CD4-positive, CD25-positive, alpha-beta regulatory T cell (primary cell): ENCODE measurements at regions not wholly inside any gene's neighbourhood (a gene's known extent, or its start where the extent isn't known, plus 50 kb on each side); places are given as distances from the start of the nearest gene placed in this dataset.

ENCODE experiments used
- ATAC-seq, 2 donors: fragments of 150-1000 bp; cut with Tn5 transposase; one replicate each; pipeline ENCODE4 v1.10.0; 2021; ENCODE audit warnings: low read depth in 2 of 2, moderate number of reproducible peaks in 2 of 2, moderate library complexity in 1 of 2
- DNase-seq, 3 donors: peaks; one replicate each; pipeline versions ENCODE4 v3.0.0 to v3.0.0-alpha.2; 2012 to 2022; ENCODE audit warnings: mixed read lengths in 1 of 3
- H3K27ac ChIP-seq: one replicate; pipeline ENCODE4 v1.7.0; 2013; ENCODE audit warnings: mild to moderate bottlenecking, low read length; ENCODE audit not compliant: insufficient read depth, poor library complexity, severe bottlenecking
- H3K27me3 ChIP-seq: one replicate; pipeline ENCODE4 v1.7.0; 2013; ENCODE audit warnings: low read length; ENCODE audit not compliant: control insufficient read depth, insufficient read depth
- H3K36me3 ChIP-seq: one replicate; pipeline ENCODE4 v1.7.0; 2013; ENCODE audit warnings: mild to moderate bottlenecking, low read length, moderate library complexity; ENCODE audit not compliant: control insufficient read depth, insufficient read depth
- H3K4me1 ChIP-seq: 2 replicates; pipeline ENCODE4 v1.7.0; 2013; ENCODE audit warnings: mild to moderate bottlenecking, low read length; ENCODE audit not compliant: insufficient read depth, control insufficient read depth, poor library complexity, severe bottlenecking
- H3K4me3 ChIP-seq: one replicate; pipeline ENCODE4 v1.7.0; 2013; ENCODE audit warnings: low read depth, mild to moderate bottlenecking, low read length, moderate library complexity
- H3K9me3 ChIP-seq, 2 experiments: 1 replicate in 1 of 2; 2 replicates in 1 of 2; pipeline ENCODE4 v1.7.0; 2013; ENCODE audit warnings: low read length in 2 of 2, mild to moderate bottlenecking in 1 of 2, moderate library complexity in 1 of 2; ENCODE audit not compliant: control insufficient read depth in 2 of 2
- H3K27ac Mint-ChIP-seq, 3 donors: one replicate each; pipeline ENCODE4 v1.8.0; 2020 to 2022; ENCODE audit warnings: mild to moderate bottlenecking in 3 of 3, mixed read lengths in 3 of 3, moderate library complexity in 2 of 3
- H3K27me3 Mint-ChIP-seq: one replicate; pipeline ENCODE4 v1.8.0; 2022; ENCODE audit warnings: mild to moderate bottlenecking, mixed read lengths
- H3K36me3 Mint-ChIP-seq: one replicate; pipeline ENCODE4 v1.8.0; 2020; ENCODE audit warnings: mixed read lengths
- H3K4me1 Mint-ChIP-seq, 4 donors: one replicate each; pipeline ENCODE4 v1.8.0; 2020 to 2022; ENCODE audit warnings: mixed read lengths in 4 of 4, mild to moderate bottlenecking in 1 of 4
- H3K4me3 Mint-ChIP-seq, 4 donors: one replicate each; pipeline ENCODE4 v1.8.0; 2020 to 2022; ENCODE audit warnings: mild to moderate bottlenecking in 4 of 4, mixed read lengths in 4 of 4, moderate library complexity in 3 of 4
- H3K9me3 Mint-ChIP-seq, 7 donors: one replicate each; pipeline ENCODE4 v1.8.0; 2020 to 2022; ENCODE audit warnings: mixed read lengths in 7 of 7, mild to moderate bottlenecking in 3 of 7, moderate library complexity in 2 of 7

GRCh38 chr10:62577076-62577475 lies 202.9 kb downstream of the ZNF365 start:
- Mint-ChIP-seq H3K36me3 (peaks cover 3% of the 10 kb centered on the region), H3K4me3 (no peak overlapping the region), H3K9me3 (peaks cover 0 to 8% (median 0%) of the 10 kb centered on the region in 7 donors), H3K27me3 (peaks cover 7% of the 10 kb centered on the region), H3K27ac (no peak overlapping the region), H3K4me1 (no peaks in the 10 kb centered on the region)
- Histone ChIP-seq H3K27ac (no peak overlapping the region), H3K9me3 (no peaks in the 10 kb centered on the region), H3K27me3 (no peaks in the 10 kb centered on the region), H3K4me3 (no peak overlapping the region), H3K36me3 (no peaks in the 10 kb centered on the region), H3K4me1 (no peaks in the 10 kb centered on the region)
- no peak for ATAC-seq
- no peak for DNase-seq

- ATAC-seq = no peak
- H3K27me3 ChIP-seq = no peaks in the 10 kb centered on the region
These were observed 203.6 kb downstream of the ZNF365 start for GRCh38 chr10:62577666-62578291.

GRCh38 chr10:62578301-62578700 lies 204.1 kb downstream of the ZNF365 start:
- no peak for ATAC-seq

More at GRCh38 chr10:62577666-62578291, 203.6 kb downstream of the ZNF365 start:
- H3K9me3 ChIP-seq = no peaks in the 10 kb centered on the region
- no peak overlapping the region for H3K27ac ChIP-seq
- H3K4me3 ChIP-seq = no peak overlapping the region
- no peaks in the 10 kb centered on the region for H3K36me3 ChIP-seq
- H3K4me3 Mint-ChIP-seq = no peak overlapping the region
- H3K4me1 Mint-ChIP-seq = no peaks in the 10 kb centered on the region
- H3K27me3 Mint-ChIP-seq = peaks cover 3% of the 10 kb centered on the region
- DNase-seq = no peak
- peaks cover 3% of the 10 kb centered on the region for H3K36me3 Mint-ChIP-seq
- H3K4me1 ChIP-seq = no peaks in the 10 kb centered on the region
- H3K9me3 Mint-ChIP-seq = peaks cover 0 to 8% (median 0%) of the 10 kb centered on the region in 7 donors
- H3K27ac Mint-ChIP-seq = no peak overlapping the region

GRCh38 chr10:62578916-62579315 lies 204.7 kb downstream of the ZNF365 start:
- ATAC-seq = no peak
- Histone ChIP-seq H3K27me3 (no peaks in the 10 kb centered on the region), H3K4me3 (no peak overlapping the region), H3K36me3 (no peaks in the 10 kb centered on the region), H3K27ac (no peak overlapping the region), H3K9me3 (no peaks in the 10 kb centered on the region), H3K4me1 (no peaks in the 10 kb centered on the region)
- Mint-ChIP-seq H3K36me3 (peaks cover 3% of the 10 kb centered on the region), H3K27ac (no peak overlapping the region), H3K4me1 (no peaks in the 10 kb centered on the region), H3K4me3 (no peak overlapping the region), H3K9me3 (peaks cover 0 to 5% (median 0%) of the 10 kb centered on the region in 7 donors), H3K27me3 (no peaks in the 10 kb centered on the region)
- DNase-seq = no peak

More at GRCh38 chr10:62578301-62578700, 204.1 kb downstream of the ZNF365 start:
- Histone ChIP-seq H3K36me3 (no peaks in the 10 kb centered on the region), H3K4me1 (no peaks in the 10 kb centered on the region), H3K27me3 (no peaks in the 10 kb centered on the region), H3K4me3 (no peak overlapping the region), H3K27ac (no peak overlapping the region), H3K9me3 (no peaks in the 10 kb centered on the region)
- H3K4me3 Mint-ChIP-seq = no peak overlapping the region
- peaks cover 3% of the 10 kb centered on the region for H3K36me3 Mint-ChIP-seq
- H3K27me3 Mint-ChIP-seq = no peaks in the 10 kb centered on the region
- H3K4me1 Mint-ChIP-seq = no peaks in the 10 kb centered on the region
- H3K27ac Mint-ChIP-seq = no peak overlapping the region
- peaks cover 0 to 6% (median 0%) of the 10 kb centered on the region in 7 donors for H3K9me3 Mint-ChIP-seq
- DNase-seq = no peak

- no peak overlapping the region for H3K4me3 Mint-ChIP-seq
- H3K4me1 Mint-ChIP-seq = no peaks in the 10 kb centered on the region
- Histone ChIP-seq H3K4me3 (no peak overlapping the region), H3K4me1 (no peaks in the 10 kb centered on the region), H3K9me3 (no peaks in the 10 kb centered on the region), H3K36me3 (no peaks in the 10 kb centered on the region), H3K27me3 (peaks cover 3% of the 10 kb centered on the region), H3K27ac (no peak overlapping the region)
- no peaks in the 10 kb centered on the region for H3K27me3 Mint-ChIP-seq
- no peak for DNase-seq
- H3K36me3 Mint-ChIP-seq = no peaks in the 10 kb centered on the region
- no peak overlapping the region for H3K27ac Mint-ChIP-seq
- ATAC-seq = no peak
- H3K9me3 Mint-ChIP-seq = peaks cover 0 to 3% (median 0%) of the 10 kb centered on the region in 7 donors
These were observed 206.2 kb downstream of the ZNF365 start for GRCh38 chr10:62580396-62580795.

GRCh38 chr10:62581351-62581750 lies 207.2 kb downstream of the ZNF365 start:
- Mint-ChIP-seq H3K36me3 (no peaks in the 10 kb centered on the region), H3K27me3 (no peaks in the 10 kb centered on the region), H3K27ac (no peak overlapping the region), H3K9me3 (peaks cover 0 to 1% (median 0%) of the 10 kb centered on the region in 7 donors), H3K4me3 (no peak overlapping the region), H3K4me1 (no peaks in the 10 kb centered on the region)
- H3K9me3 ChIP-seq = no peaks in the 10 kb centered on the region
- no peak overlapping the region for H3K27ac ChIP-seq
- no peaks in the 10 kb centered on the region for H3K4me1 ChIP-seq
- no peaks in the 10 kb centered on the region for H3K36me3 ChIP-seq
- H3K27me3 ChIP-seq = peaks cover 3% of the 10 kb centered on the region
- no peak overlapping the region for H3K4me3 ChIP-seq
- ATAC-seq (no peak), DNase-seq (no peak)

GRCh38 chr10:62582101-62582705 lies 208.0 kb downstream of the ZNF365 start:
- Mint-ChIP-seq H3K4me3 (no peak overlapping the region), H3K4me1 (no peaks in the 10 kb centered on the region), H3K27ac (no peak overlapping the region), H3K9me3 (peaks cover 0 to 1% (median 0%) of the 10 kb centered on the region in 7 donors), H3K36me3 (no peaks in the 10 kb centered on the region), H3K27me3 (no peaks in the 10 kb centered on the region)
- Histone ChIP-seq H3K27ac (no peak overlapping the region), H3K27me3 (peaks cover 3% of the 10 kb centered on the region), H3K4me3 (no peak overlapping the region), H3K9me3 (no peaks in the 10 kb centered on the region), H3K36me3 (no peaks in the 10 kb centered on the region), H3K4me1 (no peaks in the 10 kb centered on the region)
- DNase-seq (no peak), ATAC-seq (no peak)

GRCh38 chr10:62582804-62583208 lies 208.6 kb downstream of the ZNF365 start:
- Mint-ChIP-seq H3K4me3 (no peak overlapping the region), H3K36me3 (no peaks in the 10 kb centered on the region), H3K4me1 (no peaks in the 10 kb centered on the region), H3K27ac (no peak overlapping the region), H3K27me3 (no peaks in the 10 kb centered on the region), H3K9me3 (peaks cover 0 to 1% (median 0%) of the 10 kb centered on the region in 7 donors)
- Histone ChIP-seq H3K27me3 (peaks cover 3% of the 10 kb centered on the region), H3K4me3 (no peak overlapping the region), H3K36me3 (no peaks in the 10 kb centered on the region), H3K27ac (no peak overlapping the region), H3K9me3 (no peaks in the 10 kb centered on the region), H3K4me1 (no peaks in the 10 kb centered on the region)
- DNase-seq (no peak), ATAC-seq (no peak)
